Osteoblast (primary cell): ENCODE measurements at regions not wholly inside any gene's neighbourhood (a gene's known extent, or its start where the extent isn't known, plus 50 kb on each side); places are given as distances from the start of the nearest gene placed in this dataset.
A peak's percentile ranks its signal among the peaks of the same experiment; 100 is the strongest.

Experiments
- DNase-seq: peaks from one replicate; pipeline ENCODE4 v3.0.0; 2011; ENCODE audit warnings: low spot score, mixed read lengths; ENCODE audit not compliant: insufficient read length; ENCODE audit errors: missing footprints
- H2AFZ ChIP-seq: 2 replicates; pipeline ENCODE4 v1.6.0; 2011; ENCODE audit warnings: mild to moderate bottlenecking, low read length
- H3K27ac ChIP-seq: 2 replicates; pipeline ENCODE4 v1.5.1; 2011; ENCODE audit warnings: mild to moderate bottlenecking, low read depth, low read length, moderate library complexity
- H3K27me3 ChIP-seq: 2 replicates; pipeline ENCODE4 v1.6.0; 2012; ENCODE audit warnings: mild to moderate bottlenecking, control low read depth, inconsistent platforms, low read length, moderate library complexity; ENCODE audit not compliant: insufficient read depth
- H3K36me3 ChIP-seq: 2 replicates; pipeline ENCODE4 v1.5.1; 2011; ENCODE audit warnings: mild to moderate bottlenecking, low read length, control low read depth, moderate library complexity; ENCODE audit not compliant: insufficient read depth
- H3K4me1 ChIP-seq: 2 replicates; pipeline ENCODE4 v1.5.1; 2011; ENCODE audit warnings: mild to moderate bottlenecking, low read length, control low read depth, moderate library complexity; ENCODE audit not compliant: insufficient read depth
- H3K4me2 ChIP-seq: 2 replicates; pipeline ENCODE4 v1.6.0; 2011; ENCODE audit warnings: mild to moderate bottlenecking, low read length; ENCODE audit not compliant: insufficient read depth
- H3K4me3 ChIP-seq: fragments of 200-600 bp; sonication (generic); 3 replicates; pipeline ENCODE4 v1.5.1; 2012; ENCODE audit warnings: mild to moderate bottlenecking, low read length, inconsistent platforms; ENCODE audit not compliant: insufficient read depth
- H3K79me2 ChIP-seq: 2 replicates; pipeline ENCODE4 v1.6.0; 2012; ENCODE audit warnings: mild to moderate bottlenecking, low read length, control low read depth, inconsistent platforms; ENCODE audit not compliant: insufficient read depth
- H3K9me3 ChIP-seq: 2 replicates; pipeline ENCODE4 v1.5.1; 2011; ENCODE audit warnings: low read depth, low read length, control low read depth
- H4K20me1 ChIP-seq: 2 replicates; pipeline ENCODE4 v1.6.0; 2012; ENCODE audit warnings: mild to moderate bottlenecking, low read length, control low read depth; ENCODE audit not compliant: insufficient read depth
- CTCF ChIP-seq: IDR thresholded peaks from 2 replicates; pipeline ENCODE4 v1.5.1; 2011; ENCODE audit warnings: mild to moderate bottlenecking, low read depth, low read length, moderate library complexity; ENCODE audit errors: extremely low read depth

- no peaks in the 10 kb centered on the region for H3K36me3 ChIP-seq
- H3K9me3 ChIP-seq, result peaks cover 2% of the 10 kb centered on the region
- peaks cover 3% of the 10 kb centered on the region for H3K27me3 ChIP-seq
- H3K4me3 ChIP-seq, result no peak overlapping the region
- no peak overlapping the region for H3K27ac ChIP-seq
- no peaks in the 10 kb centered on the region for H3K79me2 ChIP-seq
- DNase-seq, result no peak
- no peak overlapping the region for H3K4me2 ChIP-seq
- no peaks in the 10 kb centered on the region for H4K20me1 ChIP-seq
- H3K4me1 ChIP-seq, result no peaks in the 10 kb centered on the region
- no peak overlapping the region for H2AFZ ChIP-seq
- no peak for TF ChIP-seq CTCF
These were observed 271.4 kb upstream of the NR5A2 start for GRCh38 chr1:199756066-199756465.

GRCh38 chr1:199758626-199759255, 268.8 kb upstream of the NR5A2 start:
- Histone ChIP-seq H3K36me3 (no peaks in the 10 kb centered on the region), H2AFZ (no peak overlapping the region), H4K20me1 (no peaks in the 10 kb centered on the region), H3K27me3 (peaks cover 3% of the 10 kb centered on the region), H3K9me3 (no peaks in the 10 kb centered on the region), H3K79me2 (no peaks in the 10 kb centered on the region), H3K4me1 (no peaks in the 10 kb centered on the region), H3K4me3 (no peak overlapping the region), H3K4me2 (no peak overlapping the region), H3K27ac (no peak overlapping the region)
- no peak for DNase-seq
- no peak for TF ChIP-seq CTCF

- Histone ChIP-seq H2AFZ (no peak overlapping the region), H3K27ac (no peak overlapping the region), H3K9me3 (no peaks in the 10 kb centered on the region), H3K79me2 (no peaks in the 10 kb centered on the region), H3K4me1 (no peaks in the 10 kb centered on the region), H3K4me3 (no peak overlapping the region), H4K20me1 (no peaks in the 10 kb centered on the region), H3K27me3 (peaks cover 3% of the 10 kb centered on the region), H3K36me3 (no peaks in the 10 kb centered on the region), H3K4me2 (no peak overlapping the region)
- no peak for TF ChIP-seq CTCF
- peak; percentile 63 for DNase-seq
These were observed 268.2 kb upstream of the NR5A2 start for GRCh38 chr1:199759268-199759730.

GRCh38 chr1:199762572-199762971, 264.9 kb upstream of the NR5A2 start:
- Histone ChIP-seq H3K79me2 (no peaks in the 10 kb centered on the region), H3K4me3 (no peak overlapping the region), H3K4me2 (no peak overlapping the region), H2AFZ (no peak overlapping the region), H3K36me3 (no peaks in the 10 kb centered on the region), H3K4me1 (no peaks in the 10 kb centered on the region), H3K27me3 (peaks cover 1% of the 10 kb centered on the region), H3K27ac (no peak overlapping the region), H4K20me1 (no peaks in the 10 kb centered on the region), H3K9me3 (peaks cover 2% of the 10 kb centered on the region)
- no peak for DNase-seq
- no peak for TF ChIP-seq CTCF
